NCI-H1048 (cell line): ENCODE measurements at regions not wholly inside any gene's neighbourhood (a gene's known extent, or its start where the extent isn't known, plus 50 kb on each side); places are given as distances from the start of the nearest gene placed in this dataset.

Experiments
- DNase-seq: peaks from one replicate; lab custom pipeline; 2025; lab: John Stamatoyannopoulos, UW

DNA sequence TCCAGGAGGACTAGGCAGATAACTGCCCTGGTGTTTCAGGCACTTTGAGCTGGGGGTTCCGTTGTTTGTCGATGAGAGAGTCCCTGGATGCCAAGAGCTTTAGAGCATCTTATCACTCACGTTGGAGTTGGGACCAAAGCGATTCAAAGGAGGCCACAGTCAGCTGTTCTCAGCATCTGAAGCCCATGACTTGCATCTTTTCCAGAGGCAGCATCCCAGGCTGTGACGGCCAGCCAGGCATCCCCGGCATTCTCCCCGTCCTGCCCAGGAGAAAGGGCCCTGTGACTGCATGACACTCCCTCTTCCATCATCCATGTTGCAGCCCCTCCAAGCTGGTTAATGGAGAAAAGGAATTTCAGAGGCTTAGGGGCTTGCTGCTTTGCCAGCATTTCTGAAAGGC lies 520.3 kb downstream of the CDH26 start:
- DNase-seq, result no peak

DNA sequence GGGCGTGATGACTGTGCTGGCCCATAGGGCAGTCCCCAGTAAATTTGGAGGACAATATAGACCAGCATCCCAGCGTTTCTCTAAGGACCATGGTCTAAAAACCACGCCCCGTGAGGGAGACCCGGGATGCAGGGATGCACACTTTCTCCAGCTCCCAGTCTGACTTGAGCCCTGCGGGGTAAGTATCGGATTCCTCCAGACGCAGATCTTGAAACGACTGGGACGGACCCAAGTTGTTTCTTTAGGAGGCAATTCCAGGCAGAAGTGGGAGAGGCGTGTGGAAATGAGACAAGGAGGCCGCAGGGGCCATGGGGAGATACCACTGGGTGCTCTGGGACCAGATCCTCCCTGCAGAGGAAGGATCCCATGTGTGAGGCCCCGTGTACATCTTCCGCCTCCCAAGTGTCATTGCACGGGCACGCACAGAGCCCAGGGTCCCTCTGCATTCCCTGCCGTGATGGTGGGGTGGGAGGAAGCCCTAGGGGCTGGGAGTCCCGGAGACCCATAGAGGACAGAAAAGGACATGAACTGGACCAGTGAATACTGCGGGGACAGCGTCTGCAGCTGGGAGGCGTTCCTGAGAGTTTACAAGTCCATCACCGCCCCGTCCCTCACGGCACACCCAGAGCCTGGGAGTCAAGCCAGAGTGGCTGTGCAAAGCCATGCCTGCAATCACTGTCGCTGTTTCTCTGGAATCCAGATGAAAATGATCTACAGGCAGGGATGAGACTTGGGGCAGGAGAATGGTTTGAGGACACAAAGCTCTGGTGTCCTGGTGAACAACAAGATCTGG lies 522.9 kb downstream of the CDH26 start:
- DNase-seq, result no peak

DNA sequence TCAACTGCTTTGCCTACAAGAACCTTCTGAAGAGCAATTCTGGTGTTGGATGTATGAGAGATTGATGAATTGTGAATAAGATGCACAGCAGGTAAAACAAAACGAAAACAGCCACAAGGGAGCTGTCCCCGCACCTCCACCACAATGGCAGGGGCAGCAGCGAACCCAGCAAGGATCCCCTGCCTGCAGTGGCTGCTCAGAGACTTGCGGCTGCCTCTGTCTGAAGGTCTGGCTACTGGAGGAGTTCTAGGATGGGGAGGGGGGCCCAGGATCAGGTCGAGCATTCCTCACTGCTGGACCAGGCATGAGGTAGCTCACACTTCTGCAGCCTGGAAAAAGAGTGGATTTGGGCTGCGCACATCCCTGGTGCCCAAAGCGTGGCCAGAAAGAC lies 523.5 kb downstream of the CDH26 start:
- DNase-seq, result no peak

DNA sequence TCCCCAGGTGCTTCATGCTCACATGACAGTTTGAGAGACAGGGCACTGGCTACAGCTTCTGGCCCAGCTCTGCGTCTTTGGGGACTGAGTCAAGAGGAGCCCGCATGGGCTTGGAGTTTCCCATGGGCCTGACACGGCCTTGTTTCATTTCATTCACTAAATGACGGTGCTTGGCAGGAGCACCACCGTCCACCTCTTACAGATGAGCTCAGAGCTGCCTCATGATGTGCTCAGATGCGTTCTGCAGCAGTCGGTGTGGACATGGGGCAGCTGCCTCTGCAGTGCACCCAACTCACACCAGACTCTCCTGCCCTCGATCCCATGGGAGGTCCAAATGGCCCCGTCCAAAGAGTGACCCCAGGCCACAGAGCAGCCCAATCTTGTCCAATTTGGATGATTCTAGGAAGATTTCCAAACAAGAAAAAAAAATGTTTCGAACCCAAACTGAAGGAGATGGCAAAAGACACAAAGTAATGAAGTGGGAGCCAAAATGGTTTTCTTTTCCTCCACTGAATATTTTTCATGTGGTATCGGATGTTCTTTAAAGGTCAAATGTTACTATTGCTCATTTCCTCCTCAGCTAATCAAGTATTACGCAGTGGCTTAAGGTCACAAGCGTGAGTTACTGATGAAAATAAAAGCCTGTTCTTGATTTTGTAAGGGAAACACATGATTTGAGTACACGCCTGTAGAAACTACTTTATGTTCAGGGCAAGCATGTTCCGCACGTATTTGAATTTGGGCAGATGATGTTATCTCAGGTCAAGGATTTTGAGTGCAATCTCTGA lies 524.2 kb downstream of the CDH26 start:
- no peak for DNase-seq

DNA sequence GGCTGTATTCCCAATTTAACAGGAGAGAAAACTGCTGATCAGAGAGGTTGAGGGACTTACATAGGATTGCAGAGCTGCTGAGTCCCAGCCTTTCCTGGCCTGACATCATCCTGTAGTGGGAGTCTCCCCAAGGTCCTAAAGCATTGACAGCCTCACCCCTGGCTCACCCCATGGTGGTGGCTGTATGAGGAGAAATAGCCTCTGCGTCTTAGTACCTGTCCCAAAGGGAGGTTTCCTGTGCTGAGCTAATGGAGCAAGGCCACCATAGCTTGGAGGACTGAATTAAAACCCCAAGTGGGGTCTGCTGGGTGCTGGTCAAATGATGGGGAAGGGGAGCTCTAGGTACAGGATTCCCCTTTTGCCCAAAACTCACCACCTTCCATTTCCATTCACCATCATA lies 525.1 kb downstream of the CDH26 start:
- no peak for DNase-seq

DNA sequence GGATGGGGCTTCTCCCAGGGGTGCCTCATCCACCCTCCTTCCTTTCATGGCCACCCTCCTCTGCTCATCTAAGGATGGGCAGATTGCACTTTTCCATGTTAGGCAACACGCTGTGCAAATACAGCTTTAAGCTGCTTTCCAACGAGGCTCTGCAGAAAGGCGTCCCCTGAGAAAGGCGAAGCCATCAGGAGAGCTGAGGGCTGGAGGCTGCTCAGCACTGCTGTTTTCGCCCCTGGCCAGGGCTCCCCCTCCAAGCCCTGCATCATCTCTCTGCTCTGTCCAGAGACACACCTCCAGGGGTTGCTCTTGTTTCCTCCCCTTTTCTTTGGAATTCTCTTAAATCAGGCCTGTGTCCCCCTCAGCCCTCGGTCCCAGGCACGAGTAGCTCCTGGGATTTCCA lies 526.1 kb downstream of the CDH26 start:
- no peak for DNase-seq

DNA sequence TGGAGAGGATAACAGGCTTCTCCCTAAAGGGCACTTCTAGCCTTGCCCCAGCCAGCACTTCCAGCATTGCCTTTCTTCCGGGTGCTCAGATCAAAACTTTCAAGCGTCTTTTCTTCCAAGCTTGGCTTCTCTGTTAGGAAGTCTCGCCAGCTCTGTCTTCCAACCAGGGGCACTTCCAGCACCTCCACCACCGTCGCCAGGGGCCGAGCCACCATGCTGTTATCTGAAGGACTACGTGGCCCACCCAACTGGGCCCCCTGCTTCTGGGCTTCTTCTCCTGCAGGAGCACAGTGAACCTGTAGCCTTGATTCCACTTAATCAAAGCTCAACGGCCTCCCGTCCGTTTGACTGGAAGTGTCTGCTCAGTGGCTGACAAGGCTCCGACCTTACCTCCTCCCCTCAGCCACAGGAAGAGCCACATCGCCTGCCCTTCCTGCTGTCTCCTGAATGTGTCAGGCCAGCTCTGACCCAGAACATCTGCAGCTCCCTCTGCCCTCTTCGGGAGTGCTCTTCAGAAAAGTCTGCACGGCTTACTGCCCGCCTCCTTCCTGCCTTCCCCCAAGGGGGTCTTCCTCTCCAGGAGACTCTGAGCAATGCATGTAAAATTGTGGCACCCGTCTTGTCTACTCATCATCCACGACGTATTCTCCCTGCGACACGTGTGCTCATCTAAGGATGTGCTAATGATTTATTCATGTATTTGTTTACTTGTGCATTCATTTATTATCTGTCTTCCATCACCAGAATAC lies 527.0 kb downstream of the CDH26 start:
- no peak for DNase-seq

DNA sequence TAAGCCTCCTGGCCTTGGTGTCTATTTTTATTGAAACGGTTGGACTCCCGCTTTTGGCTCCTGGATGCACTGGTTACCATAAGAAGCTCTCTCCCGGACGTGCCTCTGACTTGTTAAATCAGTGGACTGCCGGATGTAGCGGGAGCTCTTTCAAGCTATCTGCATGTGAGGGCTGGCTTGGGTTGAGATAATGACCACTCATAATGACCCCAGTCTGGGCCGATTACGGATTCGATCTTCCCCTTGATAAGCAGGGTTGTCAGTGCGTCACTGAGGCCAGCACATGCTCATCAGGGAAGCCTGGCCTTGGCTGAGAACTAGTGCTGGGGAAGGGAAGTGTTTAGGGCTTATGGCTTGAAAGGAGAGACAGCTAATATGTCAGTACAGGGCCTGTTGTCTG lies 528.1 kb downstream of the CDH26 start:
- DNase-seq, result no peak

DNA sequence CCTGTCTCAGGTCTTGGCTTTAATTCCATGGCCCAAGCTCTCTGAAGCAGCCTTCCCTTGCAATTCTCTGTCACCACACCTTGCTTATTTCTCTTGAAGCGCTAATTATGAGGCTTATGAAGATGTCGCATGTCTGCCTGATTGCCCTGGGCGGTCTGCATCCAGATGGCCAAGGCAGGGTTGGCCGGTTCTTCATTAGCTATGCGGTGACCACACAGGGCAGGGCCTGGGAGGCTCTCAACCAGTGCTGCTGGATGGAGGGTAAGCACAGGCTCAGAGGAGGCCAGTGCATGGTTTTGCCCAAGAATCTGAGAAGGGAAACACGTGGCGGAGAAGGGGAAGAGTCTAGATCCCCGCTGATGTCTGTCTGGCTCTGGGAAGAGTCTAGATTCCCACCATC lies 528.7 kb downstream of the CDH26 start:
- DNase-seq, result no peak

DNA sequence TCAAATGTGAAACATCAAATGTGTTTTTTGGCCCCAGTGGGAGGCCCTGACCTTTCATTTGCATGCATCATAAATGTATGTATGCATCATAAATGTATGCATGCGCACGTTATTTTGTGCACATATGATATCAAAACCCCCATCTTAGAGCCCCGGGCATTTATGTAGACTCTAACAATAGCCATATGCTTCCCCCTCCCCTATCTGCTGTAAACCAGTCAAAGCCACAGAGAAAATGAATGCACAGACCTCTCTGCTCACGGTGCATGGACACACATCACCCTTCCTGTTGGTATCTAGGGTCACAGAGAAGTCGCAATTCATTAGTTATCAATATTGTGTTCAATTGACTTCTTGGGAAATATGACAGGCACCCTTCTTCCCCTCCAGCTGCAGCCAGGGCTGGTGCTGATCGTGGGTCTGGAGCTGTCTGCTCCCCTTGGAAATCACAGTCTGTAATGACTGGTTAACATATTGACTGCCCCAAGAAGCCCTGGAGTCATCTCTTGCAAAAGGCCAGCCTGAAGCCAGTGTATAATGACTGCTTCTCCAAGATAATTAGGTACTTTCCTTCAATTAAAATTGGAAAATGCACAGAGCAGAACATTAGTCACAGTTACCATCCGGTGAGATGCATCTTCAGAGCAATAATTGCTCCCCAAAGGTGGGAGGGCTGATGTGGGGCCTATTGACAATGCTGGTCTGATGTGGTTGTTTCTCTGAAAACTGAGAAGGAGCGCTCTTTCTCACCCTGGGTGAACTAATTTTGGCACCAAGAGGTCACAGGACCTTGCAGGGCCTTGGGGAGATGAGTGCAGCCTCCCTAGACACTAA lies 532.2 kb downstream of the CDH26 start:
- DNase-seq, result no peak

DNA sequence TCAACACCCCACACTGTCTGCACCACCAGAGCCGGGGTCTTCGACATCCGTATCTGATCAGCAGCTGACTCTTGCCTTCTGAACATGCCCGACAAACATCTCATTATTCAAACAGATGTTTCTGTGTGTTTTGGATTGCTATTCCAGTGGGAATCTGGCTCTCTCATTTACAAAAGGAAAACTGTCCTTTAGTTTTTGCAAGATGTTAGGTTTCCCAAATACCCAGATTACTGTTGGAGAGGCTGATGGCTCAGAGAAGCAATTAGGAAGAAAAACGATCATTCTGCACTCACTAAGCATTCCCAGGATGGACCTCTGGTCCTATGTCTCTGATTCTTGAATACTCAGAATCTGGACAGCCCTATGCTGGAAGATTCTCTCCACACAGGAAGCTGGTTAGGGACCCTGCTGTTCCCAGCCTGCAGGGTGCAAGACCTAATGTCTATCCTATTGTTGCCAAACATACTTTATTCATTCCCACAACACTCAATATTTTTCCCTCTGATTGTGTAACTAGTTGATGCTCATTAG lies 532.9 kb downstream of the CDH26 start:
- DNase-seq, result no peak

DNA sequence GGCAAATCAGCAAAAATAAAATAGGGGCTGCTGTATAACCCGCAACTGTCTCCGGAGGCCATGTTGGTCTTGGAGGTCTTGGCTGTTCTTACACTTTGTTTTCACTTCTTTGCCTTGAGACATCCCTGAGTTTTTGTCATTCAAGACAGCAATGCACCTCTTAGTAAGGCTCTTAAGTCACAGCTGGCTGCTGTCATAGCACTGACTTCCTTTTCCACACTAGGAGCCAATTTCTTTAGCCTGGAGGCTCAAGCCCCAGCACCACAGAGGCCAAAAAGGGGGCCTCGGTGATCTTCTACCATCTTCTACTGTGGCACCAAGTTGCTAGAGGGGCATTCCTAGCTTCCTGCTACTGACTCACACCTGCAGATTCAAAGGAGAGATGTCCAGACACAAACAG lies 536.3 kb downstream of the CDH26 start:
- no peak for DNase-seq

DNA sequence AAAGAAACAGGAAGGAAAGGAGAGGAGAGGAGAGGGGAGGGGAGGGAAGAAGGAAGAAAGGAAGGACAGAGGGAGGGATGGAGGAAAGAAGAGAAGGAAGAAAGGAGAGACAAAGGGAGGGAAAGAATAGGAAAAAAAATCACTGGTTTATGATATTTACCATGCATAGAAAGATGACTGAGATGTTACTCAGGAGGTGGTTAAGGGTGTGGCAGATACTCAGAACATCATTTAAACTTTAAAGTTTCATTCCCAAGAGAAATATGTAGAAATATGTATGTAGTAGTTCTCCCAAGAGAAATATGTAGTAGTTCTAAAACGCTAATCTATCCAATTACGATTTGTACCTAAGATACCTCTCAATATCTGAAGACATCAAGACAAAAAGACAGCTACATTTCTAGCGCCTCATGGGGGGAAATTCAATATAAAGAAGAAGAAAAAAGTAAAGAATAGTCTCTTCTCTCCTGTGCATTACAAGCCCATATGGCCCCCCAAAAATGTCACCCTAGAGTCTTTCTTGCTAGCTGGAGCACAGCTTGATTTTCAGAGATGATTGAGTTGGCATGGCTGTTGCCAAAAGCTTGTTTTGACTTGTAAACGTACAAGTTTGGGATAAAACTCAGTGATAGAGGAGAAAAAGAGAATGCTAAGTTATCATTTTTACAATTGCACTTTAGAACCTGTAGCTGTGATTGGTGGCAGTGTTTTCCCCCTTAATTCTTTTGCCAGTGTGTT lies 539.2 kb downstream of the CDH26 start:
- DNase-seq, result no peak

DNA sequence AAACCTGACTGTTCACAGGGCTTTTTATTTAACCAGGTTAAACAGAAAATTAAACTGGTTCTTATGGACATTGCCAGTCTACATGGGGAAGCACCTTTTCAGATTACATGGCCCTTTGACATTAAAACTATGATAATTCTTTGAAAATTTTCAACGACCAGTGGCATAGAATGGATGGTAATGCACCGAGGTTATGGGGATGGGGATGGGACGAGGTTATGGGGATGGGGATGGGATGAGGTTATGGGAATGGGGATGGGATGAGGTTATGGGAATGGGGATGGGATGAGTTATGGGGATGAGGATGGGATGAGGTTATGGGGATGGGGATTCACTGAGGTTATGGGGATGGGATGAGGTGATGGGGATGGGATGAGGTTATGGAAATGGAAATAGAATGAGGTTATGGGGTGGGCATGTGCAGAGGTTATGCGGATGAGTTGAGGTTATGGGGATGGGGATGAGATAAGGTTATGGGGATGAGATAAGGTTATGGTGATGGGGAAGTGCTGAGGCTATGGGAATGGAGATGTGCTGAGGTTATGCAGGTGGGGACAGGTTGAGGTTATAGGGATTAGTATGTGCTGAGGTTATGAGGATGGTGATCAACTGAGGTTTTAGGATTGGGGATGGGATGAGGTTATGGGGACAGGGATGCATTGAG lies 541.9 kb downstream of the CDH26 start:
- DNase-seq, result no peak

DNA sequence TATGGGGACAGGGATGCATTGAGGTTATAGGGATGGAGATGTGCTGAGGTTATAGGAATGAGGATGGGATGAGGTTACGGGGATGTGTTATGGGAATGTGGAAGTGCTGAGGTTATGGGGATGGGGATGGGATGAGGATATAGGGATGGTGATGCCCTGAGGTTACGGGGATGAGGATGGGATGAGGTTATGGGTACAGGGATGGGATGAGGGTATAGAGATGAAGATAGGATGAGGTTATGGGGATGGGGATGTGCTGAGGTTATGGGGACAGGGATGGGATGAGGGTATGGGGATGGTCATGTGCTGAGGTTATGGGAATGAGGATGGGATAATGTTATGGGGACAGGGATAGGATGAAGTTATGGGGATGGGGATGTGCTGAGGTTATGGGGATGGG lies 542.8 kb downstream of the CDH26 start:
- no peak for DNase-seq

DNA sequence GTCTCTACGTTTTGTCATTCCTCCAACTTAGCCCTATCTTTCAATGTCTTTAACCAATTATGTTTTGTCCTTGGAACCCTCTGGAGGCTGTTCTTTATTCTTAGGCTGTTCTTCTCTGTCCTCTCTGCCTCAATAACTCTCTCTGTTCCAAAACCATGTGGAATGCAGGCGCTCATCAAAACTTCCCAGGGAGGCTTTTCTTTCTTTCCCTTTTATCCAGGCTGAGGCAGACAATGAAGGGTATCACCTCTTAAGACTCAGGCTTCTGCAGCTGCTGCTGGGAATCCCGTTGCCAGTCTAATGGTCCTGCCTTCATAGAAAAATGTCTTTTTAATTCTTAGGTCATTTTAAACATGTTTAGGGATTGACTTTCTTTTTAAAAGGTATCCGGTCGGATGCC lies 544.7 kb downstream of the CDH26 start:
- no peak for DNase-seq

DNA sequence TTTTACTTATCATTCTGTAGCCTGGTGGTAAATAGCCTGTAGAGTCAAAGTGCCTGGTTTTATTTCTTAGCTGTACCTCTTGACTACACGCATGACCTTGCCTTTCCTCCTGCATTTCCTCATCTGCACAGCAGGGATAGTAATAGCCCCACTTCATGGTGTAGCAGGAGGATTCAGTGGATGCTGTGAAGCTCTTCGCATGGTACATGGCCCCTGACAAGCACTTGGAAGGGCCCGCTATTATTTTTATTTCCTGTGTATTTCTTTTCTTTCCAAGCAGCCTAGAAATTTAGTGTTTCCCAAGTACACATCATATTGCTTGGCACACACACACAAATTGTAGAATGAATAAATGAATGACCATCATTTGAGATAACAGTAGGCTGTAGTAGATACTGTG lies 547.2 kb downstream of the CDH26 start:
- no peak for DNase-seq

DNA sequence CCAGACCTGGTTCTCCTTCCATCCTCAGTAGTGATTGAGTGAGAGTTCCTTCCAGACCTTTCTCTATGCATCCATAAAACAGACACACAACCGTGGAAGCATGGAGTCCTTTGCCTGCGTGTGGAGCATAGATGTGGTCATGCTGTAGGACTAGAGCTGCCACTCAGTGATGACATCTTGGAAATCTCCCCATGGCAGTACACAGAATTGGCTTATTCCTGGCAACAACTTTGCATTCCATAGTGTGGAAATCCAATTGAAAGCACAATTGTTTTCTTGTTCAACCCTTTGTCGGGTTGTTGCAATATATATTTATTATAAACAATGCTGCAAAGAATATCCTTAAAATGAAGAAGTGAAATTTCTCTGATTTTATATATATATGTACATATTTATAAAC lies 547.8 kb downstream of the CDH26 start:
- no peak for DNase-seq

DNA sequence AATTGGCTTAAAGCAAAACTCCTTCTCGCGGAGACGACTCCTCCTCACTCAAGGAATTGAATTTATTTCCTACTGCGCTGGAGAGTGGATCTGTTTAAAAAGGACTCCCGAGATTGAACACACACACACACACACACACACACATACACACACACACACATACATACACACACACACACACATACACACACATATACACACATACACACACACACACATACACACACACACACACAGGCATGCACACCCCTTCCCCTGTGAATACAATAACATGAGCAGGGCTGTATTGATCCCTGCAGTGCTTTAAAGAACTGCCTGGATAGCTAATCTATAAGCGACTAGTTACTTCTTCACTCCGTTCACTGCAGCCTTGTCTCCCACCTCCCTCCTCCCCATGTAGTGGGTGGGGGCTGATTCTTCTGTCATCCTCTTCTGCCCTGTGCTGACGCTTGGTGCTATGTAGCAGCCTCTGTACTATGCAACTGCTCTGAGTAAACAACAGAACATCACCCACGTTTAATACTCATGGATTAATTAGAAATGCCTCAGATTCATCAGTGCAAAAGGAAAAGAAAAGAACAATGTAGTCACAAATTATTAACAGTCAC lies 549.0 kb downstream of the CDH26 start:
- no peak for DNase-seq

DNA sequence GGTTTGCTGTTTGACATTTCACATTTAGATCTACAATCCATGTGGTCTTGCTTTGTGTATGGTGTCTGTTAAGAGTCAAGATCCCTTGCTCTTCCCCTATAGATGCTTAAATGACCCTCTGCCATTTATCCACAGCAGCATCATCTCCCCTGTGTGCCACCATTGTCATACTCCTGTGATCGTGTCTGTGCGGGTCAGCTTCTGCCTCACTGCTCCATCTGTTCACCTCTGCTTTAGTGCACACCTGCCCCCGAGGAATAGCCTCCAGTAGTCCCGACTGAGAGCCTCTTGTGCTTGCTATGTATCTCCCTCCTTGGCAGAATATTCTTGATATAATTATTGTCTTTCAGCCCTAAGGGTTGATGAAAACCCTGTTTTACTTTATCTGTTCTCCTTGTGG lies 551.2 kb downstream of the CDH26 start:
- no peak for DNase-seq
